Effector memory CD8-positive, alpha-beta T cell (primary cell): ENCODE measurements at regions not wholly inside any gene's neighbourhood (a gene's known extent, or its start where the extent isn't known, plus 50 kb on each side); places are given as distances from the start of the nearest gene placed in this dataset.
"Not testable (repeated sequence)": the region's sequence is repeated elsewhere in the genome, so short reads cannot be mapped to it uniquely, and the experiment has no call there.

Source experiments
- ATAC-seq: fragments of 150-1000 bp; cut with Tn5 transposase; replicated peaks from 2 replicates; pipeline ENCODE4 v1.10.0; 2021; ENCODE audit warnings: mild to moderate bottlenecking, moderate library complexity
- DNase-seq, 3 experiments: peaks; one replicate each; pipeline ENCODE4 v3.0.0; 2021
- H3K27ac Mint-ChIP-seq, 2 donors: one replicate each; pipeline ENCODE4 v1.8.0; 2022; ENCODE audit warnings: mild to moderate bottlenecking in 2 of 2, mixed read lengths in 2 of 2, moderate library complexity in 2 of 2
- H3K27me3 Mint-ChIP-seq, 2 donors: one replicate each; pipeline ENCODE4 v1.8.0; 2022; ENCODE audit warnings: mixed read lengths in 2 of 2
- H3K36me3 Mint-ChIP-seq: one replicate; pipeline ENCODE4 v1.8.0; 2022; ENCODE audit warnings: mild to moderate bottlenecking, moderate library complexity, mixed read lengths; ENCODE audit not compliant: insufficient read depth
- H3K4me1 Mint-ChIP-seq, 2 donors: one replicate each; pipeline ENCODE4 v1.8.0; 2022; ENCODE audit warnings: low read depth in 2 of 2, mixed read lengths in 2 of 2
- H3K4me3 Mint-ChIP-seq, 2 donors: one replicate each; pipeline ENCODE4 v1.8.0; 2022; ENCODE audit warnings: mild to moderate bottlenecking in 2 of 2, mixed read lengths in 2 of 2, moderate library complexity in 2 of 2
- H3K9me3 Mint-ChIP-seq, 2 donors: one replicate each; pipeline ENCODE4 v1.8.0; 2022; ENCODE audit warnings: mixed read lengths in 2 of 2

GRCh38 chr3:118793176-118793575 is 241.5 kb downstream of the IGSF11 start:
- no peak for ATAC-seq
- no peaks in the 10 kb centered on the region for H3K4me1 Mint-ChIP-seq
- H3K27ac Mint-ChIP-seq, result no peak overlapping the region
- no peak overlapping the region for H3K4me3 Mint-ChIP-seq
- no peaks in the 10 kb centered on the region for H3K36me3 Mint-ChIP-seq
- peaks cover 22 to 24% of the 10 kb centered on the region in 2 donors for H3K27me3 Mint-ChIP-seq
- no peak for DNase-seq
- H3K9me3 Mint-ChIP-seq, result no peaks in the 10 kb centered on the region

- Mint-ChIP-seq H3K4me1 (no peaks in the 10 kb centered on the region), H3K36me3 (no peaks in the 10 kb centered on the region), H3K4me3 (no peak overlapping the region), H3K9me3 (peaks cover 0 to 2% of the 10 kb centered on the region in 2 donors), H3K27ac (no peak overlapping the region), H3K27me3 (no peaks in the 10 kb centered on the region)
- DNase-seq (no peak), ATAC-seq (no peak)
Measured at GRCh38 chr3:118799303-118799702, 235.3 kb downstream of the IGSF11 start.

GRCh38 chr3:118801899-118802298 is 232.7 kb downstream of the IGSF11 start:
- Mint-ChIP-seq H3K36me3 (no peaks in the 10 kb centered on the region), H3K27me3 (peaks cover 3 to 14% of the 10 kb centered on the region in 2 donors), H3K9me3 (peaks cover 0 to 2% of the 10 kb centered on the region in 2 donors), H3K4me3 (no peak overlapping the region), H3K27ac (no peak overlapping the region), H3K4me1 (no peaks in the 10 kb centered on the region)
- no peak for ATAC-seq
- DNase-seq, result no peak

- Mint-ChIP-seq H3K4me3 (no peak overlapping the region), H3K36me3 (no peaks in the 10 kb centered on the region), H3K9me3 (peaks cover 0 to 2% of the 10 kb centered on the region in 2 donors)
Measured at GRCh38 chr3:118802325-118803095, 232.1 kb downstream of the IGSF11 start.

GRCh38 chr3:118803096-118803476 is 231.6 kb downstream of the IGSF11 start:
- peaks cover 0 to 2% of the 10 kb centered on the region in 2 donors for H3K9me3 Mint-ChIP-seq
- ATAC-seq (no peak), DNase-seq (no peak)
- no peak overlapping the region for H3K27ac Mint-ChIP-seq
- peaks cover 9 to 21% of the 10 kb centered on the region in 2 donors for H3K27me3 Mint-ChIP-seq
- H3K36me3 Mint-ChIP-seq, result no peaks in the 10 kb centered on the region
- no peak overlapping the region for H3K4me3 Mint-ChIP-seq
- H3K4me1 Mint-ChIP-seq, result no peaks in the 10 kb centered on the region

More at GRCh38 chr3:118802325-118803095, 232.1 kb downstream of the IGSF11 start:
- H3K27me3 Mint-ChIP-seq, result peaks cover 9 to 20% of the 10 kb centered on the region in 2 donors
- no peaks in the 10 kb centered on the region for H3K4me1 Mint-ChIP-seq
- DNase-seq (no peak), ATAC-seq (no peak)
- H3K27ac Mint-ChIP-seq, result no peak overlapping the region

- H3K27ac Mint-ChIP-seq, result no peak overlapping the region
- no peak for ATAC-seq
- H3K9me3 Mint-ChIP-seq, result no peaks in the 10 kb centered on the region
- H3K27me3 Mint-ChIP-seq, result peaks cover 9 to 21% of the 10 kb centered on the region in 2 donors
- no peak for DNase-seq
- H3K36me3 Mint-ChIP-seq, result no peaks in the 10 kb centered on the region
- no peak overlapping the region for H3K4me3 Mint-ChIP-seq
- H3K4me1 Mint-ChIP-seq, result no peaks in the 10 kb centered on the region
Measured at GRCh38 chr3:118805007-118805406, 229.6 kb downstream of the IGSF11 start.

GRCh38 chr3:118806423-118806822 is 228.2 kb downstream of the IGSF11 start:
- ATAC-seq (no peak), DNase-seq (no peak)
- Mint-ChIP-seq H3K27ac (no peak overlapping the region), H3K4me3 (no peak overlapping the region), H3K36me3 (no peaks in the 10 kb centered on the region), H3K9me3 (no peaks in the 10 kb centered on the region), H3K4me1 (no peaks in the 10 kb centered on the region), H3K27me3 (peaks cover 9 to 21% of the 10 kb centered on the region in 2 donors)

- not testable (repeated sequence) for H3K4me1 Mint-ChIP-seq, H3K36me3 Mint-ChIP-seq, H3K9me3 Mint-ChIP-seq, ATAC-seq, H3K27ac Mint-ChIP-seq, DNase-seq, H3K4me3 Mint-ChIP-seq
- peaks cover 9 to 21% of the 10 kb centered on the region in 2 donors for H3K27me3 Mint-ChIP-seq
Measured at GRCh38 chr3:118807349-118807748, 227.3 kb downstream of the IGSF11 start.

GRCh38 chr3:118808723-118809122 is 225.9 kb downstream of the IGSF11 start:
- H3K4me3 Mint-ChIP-seq, result no peak overlapping the region
- DNase-seq, result no peak
- H3K27me3 Mint-ChIP-seq, result peaks cover 9 to 28% of the 10 kb centered on the region in 2 donors
- H3K9me3 Mint-ChIP-seq, result no peaks in the 10 kb centered on the region
- H3K27ac Mint-ChIP-seq, result no peak overlapping the region
- ATAC-seq, result no peak
- H3K36me3 Mint-ChIP-seq, result no peaks in the 10 kb centered on the region
- H3K4me1 Mint-ChIP-seq, result no peaks in the 10 kb centered on the region

- Mint-ChIP-seq H3K27me3 (peaks cover 9 to 30% of the 10 kb centered on the region in 2 donors), H3K4me3 (no peak overlapping the region), H3K27ac (no peak overlapping the region), H3K36me3 (no peaks in the 10 kb centered on the region), H3K4me1 (no peaks in the 10 kb centered on the region), H3K9me3 (no peaks in the 10 kb centered on the region)
- ATAC-seq (no peak), DNase-seq (no peak)
Measured at GRCh38 chr3:118809696-118810498, 224.7 kb downstream of the IGSF11 start.

- ATAC-seq (no peak), DNase-seq (no peak)
- Mint-ChIP-seq H3K27ac (no peak overlapping the region), H3K4me1 (no peaks in the 10 kb centered on the region), H3K4me3 (no peak overlapping the region), H3K27me3 (peaks cover 11 to 32% of the 10 kb centered on the region in 2 donors), H3K36me3 (no peaks in the 10 kb centered on the region), H3K9me3 (no peaks in the 10 kb centered on the region)
Measured at GRCh38 chr3:118810499-118811035, 224.1 kb downstream of the IGSF11 start.

- Mint-ChIP-seq H3K27ac (no peak overlapping the region), H3K36me3 (no peaks in the 10 kb centered on the region)
Measured at GRCh38 chr3:118811236-118811732, 223.4 kb downstream of the IGSF11 start.

GRCh38 chr3:118813472-118813871 is 221.2 kb downstream of the IGSF11 start:
- no peaks in the 10 kb centered on the region for H3K36me3 Mint-ChIP-seq
- ATAC-seq, result no peak
- no peaks in the 10 kb centered on the region for H3K9me3 Mint-ChIP-seq
- no peak overlapping the region for H3K4me3 Mint-ChIP-seq
- no peaks in the 10 kb centered on the region for H3K4me1 Mint-ChIP-seq
- peaks cover 20 to 26% of the 10 kb centered on the region in 2 donors for H3K27me3 Mint-ChIP-seq
- DNase-seq, result no peak
- H3K27ac Mint-ChIP-seq, result no peak overlapping the region

More at GRCh38 chr3:118811236-118811732, 223.4 kb downstream of the IGSF11 start:
- DNase-seq (no peak), ATAC-seq (no peak)
- no peak overlapping the region for H3K4me3 Mint-ChIP-seq
- no peaks in the 10 kb centered on the region for H3K9me3 Mint-ChIP-seq
- no peaks in the 10 kb centered on the region for H3K4me1 Mint-ChIP-seq
- peaks cover 18 to 30% of the 10 kb centered on the region in 2 donors for H3K27me3 Mint-ChIP-seq
